HG03565 (cell line): ENCODE measurements at regions not wholly inside any gene's neighbourhood (a gene's known extent, or its start where the extent isn't known, plus 50 kb on each side); places are given as distances from the start of the nearest gene placed in this dataset.

Experiments used
- ATAC-seq: cut with Tn5 transposase; IDR thresholded peaks from one replicate; pipeline ENCODE4 v1.9.1; 2021; ENCODE audit warnings: mild to moderate bottlenecking, moderate library complexity; ENCODE audit not compliant: unreplicated experiment

- ATAC-seq, result no peak
These were observed 436.3 kb upstream of the KLF4 start for GRCh38 chr9:107925749-107926297.

GRCh38 chr9:107922260-107922659 is 432.7 kb upstream of the KLF4 start:
- no peak for ATAC-seq

- ATAC-seq, result no peak
These were observed 429.7 kb upstream of the KLF4 start for GRCh38 chr9:107919263-107919662.

GRCh38 chr9:107918749-107919148 is 429.2 kb upstream of the KLF4 start:
- no peak for ATAC-seq

GRCh38 chr9:107914151-107914550 is 424.6 kb upstream of the KLF4 start:
- no peak for ATAC-seq

- ATAC-seq, result no peak
These were observed 418.1 kb upstream of the KLF4 start for GRCh38 chr9:107907715-107908114.

- ATAC-seq, result no peak
These were observed 417.7 kb upstream of the KLF4 start for GRCh38 chr9:107907255-107907654.

- ATAC-seq, result no peak
These were observed 416.5 kb upstream of the KLF4 start for GRCh38 chr9:107906074-107906473.

GRCh38 chr9:107905308-107906020 is 415.9 kb upstream of the KLF4 start:
- ATAC-seq, result no peak

- no peak for ATAC-seq
These were observed 410.4 kb upstream of the KLF4 start for GRCh38 chr9:107899961-107900330.

GRCh38 chr9:107898761-107899160 is 409.2 kb upstream of the KLF4 start:
- ATAC-seq, result no peak

- ATAC-seq, result no peak
These were observed 407.0 kb upstream of the KLF4 start for GRCh38 chr9:107896544-107896943.

- no peak for ATAC-seq
These were observed 406.0 kb upstream of the KLF4 start for GRCh38 chr9:107895501-107896001.

- no peak for ATAC-seq
These were observed 405.1 kb upstream of the KLF4 start for GRCh38 chr9:107894572-107895261.

- ATAC-seq, result no peak
These were observed 401.4 kb upstream of the KLF4 start for GRCh38 chr9:107890921-107891465.

GRCh38 chr9:107888773-107889227 is 399.2 kb upstream of the KLF4 start:
- ATAC-seq, result no peak

- ATAC-seq, result no peak
These were observed 397.3 kb upstream of the KLF4 start for GRCh38 chr9:107886826-107887225.

GRCh38 chr9:107883496-107884124 is 394.0 kb upstream of the KLF4 start:
- peak; percentile 98 for ATAC-seq

GRCh38 chr9:107881626-107882300 is 392.2 kb upstream of the KLF4 start:
- ATAC-seq, result no peak

- no peak for ATAC-seq
These were observed 388.9 kb upstream of the KLF4 start for GRCh38 chr9:107878462-107878861.

- peak; percentile 45 for ATAC-seq
These were observed 386.0 kb upstream of the KLF4 start for GRCh38 chr9:107875571-107875980.
